ENCODE measurements at regions not wholly inside any gene's neighbourhood (a gene's known extent, or its start where the extent isn't known, plus 50 kb on each side); places are given as distances from the start of the nearest gene placed in this dataset.

GRCh38 chr9:691825-692400 lies 149.6 kb upstream of the DMRT1 start:
- in situ Hi-C loops (cut with MboI; ENCODE audit: low pct_unique_long_range_greater_than_20kb, low sequenced_read_pairs, unreplicated experiment) = loop anchor here (10.0 kb wide), 1 partner anchor 63 kb away; no protein-coding TSS in a partner anchor
- no peak for TF ChIP-seq CTCF (IDR thresholded peaks at IDR 0.05; ENCODE audit: extremely low read depth, insufficient read depth, missing control alignments)
- no peak for DNase-seq (ENCODE audit: low spot score)

GRCh38 chr9:692636-693129 lies 148.8 kb upstream of the DMRT1 start:
- in situ Hi-C loops (cut with MboI; ENCODE audit: low pct_unique_long_range_greater_than_20kb, low sequenced_read_pairs, unreplicated experiment) = loop anchor here (10.0 kb wide), 1 partner anchor 62 kb away; no protein-coding TSS in a partner anchor
- no peak for TF ChIP-seq CTCF (IDR thresholded peaks at IDR 0.05; ENCODE audit: extremely low read depth, insufficient read depth, missing control alignments)
- no peak for DNase-seq (ENCODE audit: low spot score)

GRCh38 chr9:693201-694091 lies 148.1 kb upstream of the DMRT1 start:
- DNase-seq (ENCODE audit: low spot score) = no peak
- in situ Hi-C loops (cut with MboI; ENCODE audit: low pct_unique_long_range_greater_than_20kb, low sequenced_read_pairs, unreplicated experiment) = loop anchor here (10.0 kb wide), 1 partner anchor 61 kb away; no protein-coding TSS in a partner anchor
- TF ChIP-seq CTCF (IDR thresholded peaks at IDR 0.05; ENCODE audit: extremely low read depth, insufficient read depth, missing control alignments) = no peak

GRCh38 chr9:694092-694402 lies 147.4 kb upstream of the DMRT1 start:
- no peak for TF ChIP-seq CTCF (IDR thresholded peaks at IDR 0.05; ENCODE audit: extremely low read depth, insufficient read depth, missing control alignments)
- in situ Hi-C loops (cut with MboI; ENCODE audit: low pct_unique_long_range_greater_than_20kb, low sequenced_read_pairs, unreplicated experiment) = loop anchor here (10.0 kb wide), 1 partner anchor 61 kb away; no protein-coding TSS in a partner anchor
- no peak for DNase-seq (ENCODE audit: low spot score)

- in situ Hi-C loops (cut with MboI; ENCODE audit: low pct_unique_long_range_greater_than_20kb, low sequenced_read_pairs, unreplicated experiment) = loop anchor here (10.0 kb wide), 1 partner anchor 60 kb away; no protein-coding TSS in a partner anchor
- no peak for TF ChIP-seq CTCF (IDR thresholded peaks at IDR 0.05; ENCODE audit: extremely low read depth, insufficient read depth, missing control alignments)
- DNase-seq (ENCODE audit: low spot score) = no peak
These were observed 146.9 kb upstream of the DMRT1 start for GRCh38 chr9:694403-695154.

GRCh38 chr9:695252-695651 lies 146.2 kb upstream of the DMRT1 start:
- no peak for TF ChIP-seq CTCF (IDR thresholded peaks at IDR 0.05; ENCODE audit: extremely low read depth, insufficient read depth, missing control alignments)
- in situ Hi-C loops (cut with MboI; ENCODE audit: low pct_unique_long_range_greater_than_20kb, low sequenced_read_pairs, unreplicated experiment) = loop anchor here (10.0 kb wide), 1 partner anchor 60 kb away; no protein-coding TSS in a partner anchor
- no peak for DNase-seq (ENCODE audit: low spot score)
